Activated B cell treated with CpG ODN at 0.5 μM for 24 hours (primary cell): ENCODE measurements at regions not wholly inside any gene's neighbourhood (a gene's known extent, or its start where the extent isn't known, plus 50 kb on each side); places are given as distances from the start of the nearest gene placed in this dataset.
"Not testable (repeated sequence)": the region's sequence is repeated elsewhere in the genome, so short reads cannot be mapped to it uniquely, and the experiment has no call there.

Experiments
- ATAC-seq: fragments of 200-7000 bp; cut with Tn5 transposase; one replicate; pipeline ENCODE4 v1.10.0; 2021; ENCODE audit warnings: low read depth, mild to moderate bottlenecking, moderate library complexity
- CTCF ChIA-PET: fragments of 350-600 bp; sonication (Branson Sonifier 250); formaldehyde crosslinking; loops from one replicate; lab custom pipeline; 2021; ENCODE audit warnings: antibody characterized with exemption; lab: Charles Lee
- POLR2A ChIA-PET: fragments of 350-600 bp; sonication (Branson Sonifier 250); formaldehyde crosslinking; loops from one replicate; lab custom pipeline; 2021; ENCODE audit warnings: antibody characterized with exemption; lab: Charles Lee
- DNase-seq: peaks from one replicate; pipeline ENCODE4 v3.0.0; 2022
- H3K27ac Mint-ChIP-seq: one replicate; pipeline ENCODE4 v1.8.0; 2020; ENCODE audit warnings: mixed read lengths
- H3K27me3 Mint-ChIP-seq: one replicate; pipeline ENCODE4 v1.8.0; 2021; ENCODE audit warnings: mixed read lengths
- H3K36me3 Mint-ChIP-seq: one replicate; pipeline ENCODE4 v1.8.0; 2021; ENCODE audit warnings: low read depth, mixed read lengths
- H3K4me1 Mint-ChIP-seq: one replicate; pipeline ENCODE4 v1.8.0; 2021; ENCODE audit warnings: mixed read lengths
- H3K4me3 Mint-ChIP-seq: one replicate; pipeline ENCODE4 v1.8.0; 2020; ENCODE audit warnings: mild to moderate bottlenecking, mixed read lengths
- H3K9me3 Mint-ChIP-seq: one replicate; pipeline ENCODE4 v1.8.0; 2020; ENCODE audit warnings: mixed read lengths
- CTCF ChIP-seq: fragments of 200-600 bp; IDR thresholded peaks from one replicate; pipeline ENCODE4 v1.8.0; 2022; ENCODE audit warnings: antibody characterized with exemption, mild to moderate bottlenecking
- intact Hi-C: fragments of 100-400 bp; cut with micrococcal nuclease; formaldehyde crosslinking; loops from one replicate; pipeline ENCODE4 v1.15.1; 2024

- intact Hi-C loops, result no loop called here
- no peak for TF ChIP-seq CTCF
- no peak overlapping the region for H3K4me3 Mint-ChIP-seq
- H3K9me3 Mint-ChIP-seq, result peaks cover 6% of the 10 kb centered on the region
- H3K4me1 Mint-ChIP-seq, result no peaks in the 10 kb centered on the region
- ChIA-PET CTCF (no interaction called here), POLR2A (no interaction called here)
- peaks cover 7% of the 10 kb centered on the region for H3K27me3 Mint-ChIP-seq
- H3K27ac Mint-ChIP-seq, result no peak overlapping the region
- H3K36me3 Mint-ChIP-seq, result no peaks in the 10 kb centered on the region
- DNase-seq (no peak), ATAC-seq (no peak)
Measured at GRCh38 chr16:47904691-47905090, 251.1 kb downstream of the ABCC12 start.

DNA sequence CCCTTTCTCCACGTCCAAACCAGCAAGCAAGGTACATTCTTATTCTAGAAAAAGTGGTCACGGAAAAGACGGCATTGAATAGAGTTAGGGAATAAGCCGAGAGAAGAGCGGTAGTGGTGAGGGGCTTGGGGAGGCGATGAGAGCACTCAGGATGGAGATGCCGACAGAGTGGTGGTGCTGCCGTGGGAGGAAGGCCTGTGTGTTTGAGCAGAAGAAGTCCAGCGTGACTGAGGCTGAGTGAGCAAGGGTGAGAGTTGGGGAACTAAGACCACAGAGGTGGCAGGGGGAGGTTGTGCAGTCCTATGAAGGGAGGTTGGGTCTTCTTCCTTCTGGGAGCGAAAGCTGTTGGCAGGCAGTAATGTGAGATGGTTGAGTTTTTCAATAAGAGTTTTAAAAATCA lies 252.3 kb downstream of the ABCC12 start:
- H3K27ac Mint-ChIP-seq, result no peak overlapping the region
- ATAC-seq (no peak), DNase-seq (no peak)
- H3K27me3 Mint-ChIP-seq, result peaks cover 6% of the 10 kb centered on the region
- intact Hi-C loops, result no loop called here
- no peak for TF ChIP-seq CTCF
- no peaks in the 10 kb centered on the region for H3K36me3 Mint-ChIP-seq
- no peak overlapping the region for H3K4me3 Mint-ChIP-seq
- no peaks in the 10 kb centered on the region for H3K4me1 Mint-ChIP-seq
- ChIA-PET POLR2A (no interaction called here), CTCF (no interaction called here)
- peaks cover 6% of the 10 kb centered on the region for H3K9me3 Mint-ChIP-seq

DNA sequence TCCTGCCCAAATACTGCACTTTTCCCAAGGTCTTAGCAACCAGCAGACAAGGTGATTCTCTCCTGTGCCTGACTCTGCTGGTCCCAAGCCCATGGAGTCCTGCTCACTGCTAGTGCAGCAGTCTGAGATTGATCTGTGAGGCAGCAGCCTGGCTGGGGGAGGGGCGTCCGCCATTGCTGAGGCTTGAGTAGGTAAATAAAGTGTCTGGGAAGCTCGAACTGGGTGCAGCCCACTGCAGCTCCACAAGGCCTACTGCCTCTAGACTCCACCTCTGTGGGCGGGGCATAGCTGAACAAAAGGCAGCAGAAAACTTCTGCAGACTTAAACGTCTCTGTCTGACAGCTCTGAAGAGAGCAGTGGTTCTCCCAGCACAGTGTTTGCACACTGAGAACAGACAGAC lies 258.7 kb downstream of the ABCC12 start:
- H3K4me1 Mint-ChIP-seq, intact Hi-C loops, POLR2A ChIA-PET, DNase-seq, H3K4me3 Mint-ChIP-seq, H3K36me3 Mint-ChIP-seq, H3K27ac Mint-ChIP-seq, H3K27me3 Mint-ChIP-seq, H3K9me3 Mint-ChIP-seq, CTCF ChIA-PET, ATAC-seq: not testable (repeated sequence)

GRCh38 chr16:47895146-47895545 lies 260.6 kb downstream of the ABCC12 start:
- H3K27me3 Mint-ChIP-seq, result peaks cover 10% of the 10 kb centered on the region
- DNase-seq, result no peak
- ATAC-seq, result no peak
- no peak for TF ChIP-seq CTCF
- H3K9me3 Mint-ChIP-seq, result peaks cover 3% of the 10 kb centered on the region
- CTCF ChIA-PET, result no interaction called here
- no peaks in the 10 kb centered on the region for H3K4me1 Mint-ChIP-seq
- H3K27ac Mint-ChIP-seq, result no peak overlapping the region
- intact Hi-C loops, result no loop called here
- no peak overlapping the region for H3K4me3 Mint-ChIP-seq
- POLR2A ChIA-PET, result no interaction called here
- no peaks in the 10 kb centered on the region for H3K36me3 Mint-ChIP-seq

- CTCF ChIA-PET, result no interaction called here
Measured at GRCh38 chr16:47892999-47893398, 262.8 kb downstream of the ABCC12 start.

More at GRCh38 chr16:47892999-47893398, 262.8 kb downstream of the ABCC12 start:
- peaks cover 20% of the 10 kb centered on the region for H3K27me3 Mint-ChIP-seq
- no peak overlapping the region for H3K4me3 Mint-ChIP-seq
- ATAC-seq (no peak), DNase-seq (no peak)
- no peaks in the 10 kb centered on the region for H3K36me3 Mint-ChIP-seq
- POLR2A ChIA-PET, result no interaction called here
- H3K9me3 Mint-ChIP-seq, result peaks cover 3% of the 10 kb centered on the region
- no peaks in the 10 kb centered on the region for H3K4me1 Mint-ChIP-seq
- H3K27ac Mint-ChIP-seq, result no peak overlapping the region
- intact Hi-C loops, result loop anchor here (5.0 kb wide), 1 partner anchor 1151 kb away; no protein-coding TSS in a partner anchor
- TF ChIP-seq CTCF, result no peak
